ENCODE measurements at regions not wholly inside any gene's neighbourhood (a gene's known extent, or its start where the extent isn't known, plus 50 kb on each side); places are given as distances from the start of the nearest gene placed in this dataset.
"Not testable (repeated sequence)": the region's sequence is repeated elsewhere in the genome, so short reads cannot be mapped to it uniquely, and the experiment has no call there.

DNA sequence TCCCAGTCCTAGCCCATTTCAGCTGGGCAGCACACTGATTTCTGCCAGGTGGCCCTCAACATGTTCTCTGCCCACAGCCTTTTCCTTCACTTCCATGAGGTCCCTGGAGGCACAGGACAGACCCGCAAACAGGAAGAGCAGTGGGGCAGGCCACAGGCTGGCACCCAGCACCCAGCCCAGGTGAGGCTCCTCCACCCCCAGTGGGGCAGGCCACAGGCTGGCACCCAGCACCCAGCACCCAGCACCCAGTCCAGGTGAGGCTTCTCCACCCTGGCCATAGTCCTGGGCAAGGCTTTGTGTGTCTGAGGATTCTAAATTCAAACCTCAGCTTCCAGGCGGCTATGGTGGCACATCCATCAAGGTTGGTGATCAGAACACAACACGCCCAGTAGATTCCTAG is 1413.0 kb downstream of the BRD1 start:
- Histone ChIP-seq H3K36me3 (ENCODE audit: insufficient read depth, low read length) (no peaks in the 10 kb centered on the region), H3K4me3 (ENCODE audit: low read length) (no peak overlapping the region), H3K27me3 (ENCODE audit: insufficient read depth, low read length, poor library complexity, severe bottlenecking) (no peaks in the 10 kb centered on the region), H3K9me3 (ENCODE audit: low read length) (no peaks in the 10 kb centered on the region), H3K27ac (ENCODE audit: low read depth, low read length) (no peak overlapping the region), H3K4me1 (ENCODE audit: insufficient read depth, low read length) (no peaks in the 10 kb centered on the region)
- Mint-ChIP-seq H3K27me3 (peaks cover 0 to 28% of the 10 kb centered on the region in 2 donors), H3K36me3 (no peaks in the 10 kb centered on the region), H3K9me3 (peaks cover 0 to 4% (median 0%) of the 10 kb centered on the region in 5 donors), H3K27ac (no peak overlapping the region), H3K4me3 (no peak overlapping the region), H3K4me1 (no peaks in the 10 kb centered on the region)
- ChIA-PET POLR2A (no interaction called here), CTCF (no interaction called here)
- no peak for DNase-seq

DNA sequence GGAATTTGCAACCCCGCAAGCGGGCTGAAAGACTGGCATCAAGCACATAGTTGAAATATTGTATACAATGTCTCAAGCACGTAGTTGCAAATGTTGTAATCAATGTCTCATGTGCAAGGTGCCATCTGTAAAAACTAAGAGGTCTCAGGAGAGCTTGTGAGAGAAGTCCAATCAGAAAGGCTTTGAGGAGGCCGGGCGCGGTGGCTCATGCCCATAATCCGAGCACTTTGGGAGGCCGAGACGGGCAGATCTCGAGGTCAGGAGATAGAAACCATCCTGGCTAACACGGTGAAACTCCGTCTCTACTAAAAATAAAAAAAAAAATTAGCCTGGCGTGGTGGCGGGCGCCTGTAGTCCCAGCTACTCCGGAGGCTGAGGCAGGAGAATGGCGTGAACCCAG is 1414.7 kb downstream of the BRD1 start:
- H3K4me3 Mint-ChIP-seq; CTCF ChIA-PET; H3K4me1 ChIP-seq (ENCODE audit: insufficient read depth, low read length); H3K36me3 ChIP-seq (ENCODE audit: insufficient read depth, low read length); H3K9me3 ChIP-seq (ENCODE audit: low read length); H3K27ac Mint-ChIP-seq; H3K27me3 ChIP-seq (ENCODE audit: insufficient read depth, low read length, poor library complexity, severe bottlenecking); H3K36me3 Mint-ChIP-seq; H3K27ac ChIP-seq (ENCODE audit: low read depth, low read length); POLR2A ChIA-PET; DNase-seq; H3K4me1 Mint-ChIP-seq; H3K4me3 ChIP-seq (ENCODE audit: low read length): not testable (repeated sequence)
- Mint-ChIP-seq H3K27me3 (peaks cover 0 to 15% of the 10 kb centered on the region in 2 donors), H3K9me3 (peaks cover 0 to 11% (median 3%) of the 10 kb centered on the region in 5 donors)

DNA sequence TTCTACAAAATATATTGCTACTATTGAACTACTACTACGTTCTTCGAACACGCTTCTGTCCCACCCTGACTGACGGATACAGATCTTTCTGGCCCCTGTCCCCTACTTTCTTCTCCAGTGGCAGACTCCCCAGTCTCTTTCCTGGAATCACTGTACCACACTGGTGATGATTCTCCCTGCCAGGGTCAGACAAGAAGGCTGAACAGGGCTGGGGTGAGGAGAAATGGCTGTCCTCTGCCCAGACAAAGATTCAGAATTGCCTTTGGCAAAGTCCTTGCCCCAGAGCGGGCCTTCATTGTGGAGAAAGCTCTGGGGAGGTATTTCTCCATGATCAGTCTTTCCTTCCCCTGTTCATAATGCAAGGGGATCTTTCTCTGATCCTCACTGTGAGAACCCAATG is 1417.1 kb downstream of the BRD1 start:
- H3K4me3 Mint-ChIP-seq, result no peak overlapping the region
- Histone ChIP-seq H3K4me1 (ENCODE audit: insufficient read depth, low read length) (no peaks in the 10 kb centered on the region), H3K4me3 (ENCODE audit: low read length) (no peak overlapping the region), H3K27me3 (ENCODE audit: insufficient read depth, low read length, poor library complexity, severe bottlenecking) (no peaks in the 10 kb centered on the region), H3K36me3 (ENCODE audit: insufficient read depth, low read length) (no peaks in the 10 kb centered on the region), H3K9me3 (ENCODE audit: low read length) (no peaks in the 10 kb centered on the region), H3K27ac (ENCODE audit: low read depth, low read length) (no peak overlapping the region)
- H3K9me3 Mint-ChIP-seq, result peaks cover 0 to 11% (median 3%) of the 10 kb centered on the region in 5 donors
- CTCF ChIA-PET, result no interaction called here
- no peaks in the 10 kb centered on the region for H3K36me3 Mint-ChIP-seq
- H3K27ac Mint-ChIP-seq, result no peak overlapping the region
- POLR2A ChIA-PET, result no interaction called here
- H3K27me3 Mint-ChIP-seq, result peaks cover 0 to 5% of the 10 kb centered on the region in 2 donors
- no peaks in the 10 kb centered on the region for H3K4me1 Mint-ChIP-seq
- DNase-seq, result no peak

DNA sequence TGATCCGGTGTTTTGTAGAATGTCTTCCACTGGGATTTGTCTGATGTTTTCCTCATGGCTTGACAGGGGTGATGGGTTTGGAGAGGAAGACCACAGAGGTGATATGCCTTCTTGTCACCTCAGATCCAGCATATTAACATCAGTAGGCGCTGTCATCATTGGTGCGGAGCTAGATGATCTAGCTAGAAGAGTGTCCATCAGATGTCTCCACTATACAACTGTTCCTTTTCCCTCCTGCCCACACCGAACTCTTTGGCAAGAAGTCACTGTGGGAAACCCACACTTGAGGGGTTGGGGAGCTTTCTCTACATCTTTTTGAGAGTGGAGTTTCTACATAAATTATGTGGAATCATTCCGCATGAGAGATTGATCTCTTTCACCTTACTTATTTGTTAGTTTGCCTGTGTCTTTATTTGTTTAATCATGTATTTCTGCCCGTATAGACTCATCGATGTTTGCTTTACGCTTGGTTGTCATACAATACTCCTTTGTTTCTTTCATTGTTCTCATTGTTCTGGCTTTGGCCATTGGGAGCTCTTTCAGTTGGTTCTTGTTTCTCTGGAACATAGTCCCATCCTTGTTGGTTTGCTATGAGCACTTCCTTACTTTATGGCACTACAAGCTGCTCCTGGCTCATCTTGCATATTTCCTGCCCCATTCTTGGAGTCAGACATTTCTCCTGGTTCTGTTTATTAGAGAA is 1420.3 kb downstream of the BRD1 start:
- ChIA-PET CTCF (no interaction called here), POLR2A (no interaction called here)
- H3K4me3 Mint-ChIP-seq, result no peak overlapping the region
- H3K36me3 ChIP-seq (ENCODE audit: insufficient read depth, low read length), result no peaks in the 10 kb centered on the region
- H3K27ac Mint-ChIP-seq, result no peak overlapping the region
- no peaks in the 10 kb centered on the region for H3K9me3 ChIP-seq (ENCODE audit: low read length)
- peaks cover 0 to under 1% of the 10 kb centered on the region in 2 donors for H3K27me3 Mint-ChIP-seq
- H3K9me3 Mint-ChIP-seq, result peaks cover 0 to 11% (median 3%) of the 10 kb centered on the region in 5 donors
- no peak for DNase-seq
- no peaks in the 10 kb centered on the region for H3K4me1 ChIP-seq (ENCODE audit: insufficient read depth, low read length)
- H3K36me3 Mint-ChIP-seq, result no peaks in the 10 kb centered on the region
- H3K27ac ChIP-seq (ENCODE audit: low read depth, low read length), result no peak overlapping the region
- no peak overlapping the region for H3K4me3 ChIP-seq (ENCODE audit: low read length)
- H3K4me1 Mint-ChIP-seq, result no peaks in the 10 kb centered on the region
- no peaks in the 10 kb centered on the region for H3K27me3 ChIP-seq (ENCODE audit: insufficient read depth, low read length, poor library complexity, severe bottlenecking)

DNA sequence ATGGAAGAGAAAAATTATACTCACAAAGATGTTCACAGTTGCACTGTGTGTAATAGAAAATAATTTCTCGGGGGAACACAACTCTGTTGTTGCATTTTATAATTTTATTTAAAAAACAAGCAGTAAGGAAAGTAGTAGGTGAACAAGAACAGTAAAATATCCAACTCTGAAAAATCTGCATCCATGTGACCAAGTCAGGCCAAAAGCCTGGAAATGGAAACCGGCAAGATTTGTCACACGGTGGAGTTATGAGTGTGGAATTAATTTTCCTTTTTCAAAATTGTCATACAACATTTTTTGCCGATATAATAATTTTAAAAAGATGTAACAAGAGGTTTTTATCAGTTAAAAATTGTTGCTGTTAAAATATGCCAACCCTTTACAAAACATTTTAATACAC is 1421.5 kb downstream of the BRD1 start:
- Mint-ChIP-seq H3K9me3 (peaks cover 0 to 11% (median 3%) of the 10 kb centered on the region in 5 donors), H3K27ac (no peak overlapping the region), H3K36me3 (no peaks in the 10 kb centered on the region), H3K27me3 (no peaks in the 10 kb centered on the region), H3K4me3 (no peak overlapping the region), H3K4me1 (no peaks in the 10 kb centered on the region)
- DNase-seq, result no peak
- H3K4me3 ChIP-seq (ENCODE audit: low read length), result no peak overlapping the region
- no peaks in the 10 kb centered on the region for H3K27me3 ChIP-seq (ENCODE audit: insufficient read depth, low read length, poor library complexity, severe bottlenecking)
- CTCF ChIA-PET, result no interaction called here
- H3K4me1 ChIP-seq (ENCODE audit: insufficient read depth, low read length), result no peaks in the 10 kb centered on the region
- no peak overlapping the region for H3K27ac ChIP-seq (ENCODE audit: low read depth, low read length)
- no peaks in the 10 kb centered on the region for H3K9me3 ChIP-seq (ENCODE audit: low read length)
- POLR2A ChIA-PET, result no interaction called here
- H3K36me3 ChIP-seq (ENCODE audit: insufficient read depth, low read length), result no peaks in the 10 kb centered on the region

DNA sequence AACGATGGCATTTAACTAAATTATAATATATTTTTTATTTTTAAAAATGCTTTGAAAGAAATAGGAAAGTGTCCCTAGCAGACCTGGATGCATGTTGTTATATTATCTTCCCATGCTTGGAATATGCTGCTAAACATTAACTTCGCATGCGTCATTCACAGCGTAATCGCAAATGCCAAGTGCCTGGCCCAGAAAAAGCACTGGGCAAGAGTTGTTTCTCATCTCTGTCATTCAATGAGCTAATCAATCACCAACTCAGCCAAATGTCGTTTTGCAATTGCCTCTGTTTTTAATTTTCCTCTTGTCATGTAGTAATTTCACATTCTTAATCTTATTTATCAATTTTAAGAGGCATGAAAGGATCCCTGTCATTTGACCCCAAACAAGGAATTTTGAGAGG is 1421.9 kb downstream of the BRD1 start:
- Histone ChIP-seq H3K27me3 (ENCODE audit: insufficient read depth, low read length, poor library complexity, severe bottlenecking) (no peaks in the 10 kb centered on the region), H3K4me1 (ENCODE audit: insufficient read depth, low read length) (no peaks in the 10 kb centered on the region), H3K27ac (ENCODE audit: low read depth, low read length) (no peak overlapping the region), H3K36me3 (ENCODE audit: insufficient read depth, low read length) (no peaks in the 10 kb centered on the region), H3K4me3 (ENCODE audit: low read length) (no peak overlapping the region), H3K9me3 (ENCODE audit: low read length) (no peaks in the 10 kb centered on the region)
- H3K4me1 Mint-ChIP-seq, result no peaks in the 10 kb centered on the region
- no peak overlapping the region for H3K27ac Mint-ChIP-seq
- DNase-seq, result no peak
- no peak overlapping the region for H3K4me3 Mint-ChIP-seq
- no peaks in the 10 kb centered on the region for H3K36me3 Mint-ChIP-seq
- ChIA-PET POLR2A (no interaction called here), CTCF (no interaction called here)
- H3K9me3 Mint-ChIP-seq, result peaks cover 0 to 11% (median 3%) of the 10 kb centered on the region in 5 donors
- H3K27me3 Mint-ChIP-seq, result no peaks in the 10 kb centered on the region

DNA sequence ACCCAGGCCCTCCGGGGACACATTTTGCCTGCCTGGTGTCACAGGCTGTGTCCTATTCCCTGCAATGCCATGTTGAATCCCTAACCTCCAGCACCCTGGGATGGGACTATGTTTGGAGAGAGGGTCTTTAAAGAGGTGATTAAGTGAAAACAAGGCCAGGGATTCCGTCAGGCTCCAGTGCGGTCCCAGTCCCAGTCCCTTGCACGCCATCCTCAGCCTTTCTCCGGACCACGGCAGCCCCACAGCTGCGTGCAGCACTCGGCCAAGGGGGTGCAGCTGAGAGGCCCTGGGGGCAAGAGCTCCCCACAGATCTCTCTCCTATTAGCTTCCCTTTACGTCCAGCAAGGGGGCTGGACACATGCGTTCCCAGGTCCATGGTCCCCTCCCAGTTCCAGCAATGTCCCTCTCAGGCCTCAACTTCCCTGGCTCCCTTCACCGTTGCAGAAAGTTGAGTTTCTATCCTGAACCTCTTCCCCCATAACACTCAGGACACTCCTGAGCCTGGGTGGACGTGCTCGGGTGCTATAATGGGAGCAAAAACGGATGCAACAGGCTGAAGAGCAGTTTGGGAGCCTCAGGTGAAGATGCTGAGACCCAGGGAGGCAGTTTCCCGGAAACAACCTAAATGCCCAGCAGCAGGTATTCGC is 1422.7 kb downstream of the BRD1 start:
- Histone ChIP-seq H3K9me3 (ENCODE audit: low read length) (no peaks in the 10 kb centered on the region), H3K4me1 (ENCODE audit: insufficient read depth, low read length) (no peaks in the 10 kb centered on the region), H3K36me3 (ENCODE audit: insufficient read depth, low read length) (no peaks in the 10 kb centered on the region), H3K27ac (ENCODE audit: low read depth, low read length) (no peak overlapping the region), H3K4me3 (ENCODE audit: low read length) (no peak overlapping the region), H3K27me3 (ENCODE audit: insufficient read depth, low read length, poor library complexity, severe bottlenecking) (no peaks in the 10 kb centered on the region)
- Mint-ChIP-seq H3K36me3 (no peaks in the 10 kb centered on the region), H3K4me3 (no peak overlapping the region), H3K9me3 (peaks cover 0 to 7% (median 3%) of the 10 kb centered on the region in 5 donors), H3K4me1 (no peaks in the 10 kb centered on the region), H3K27ac (peak overlapping the region in 1 of 8 donors; percentile 70), H3K27me3 (no peaks in the 10 kb centered on the region)
- CTCF ChIA-PET, result no interaction called here
- no peak for DNase-seq
- POLR2A ChIA-PET, result no interaction called here

DNA sequence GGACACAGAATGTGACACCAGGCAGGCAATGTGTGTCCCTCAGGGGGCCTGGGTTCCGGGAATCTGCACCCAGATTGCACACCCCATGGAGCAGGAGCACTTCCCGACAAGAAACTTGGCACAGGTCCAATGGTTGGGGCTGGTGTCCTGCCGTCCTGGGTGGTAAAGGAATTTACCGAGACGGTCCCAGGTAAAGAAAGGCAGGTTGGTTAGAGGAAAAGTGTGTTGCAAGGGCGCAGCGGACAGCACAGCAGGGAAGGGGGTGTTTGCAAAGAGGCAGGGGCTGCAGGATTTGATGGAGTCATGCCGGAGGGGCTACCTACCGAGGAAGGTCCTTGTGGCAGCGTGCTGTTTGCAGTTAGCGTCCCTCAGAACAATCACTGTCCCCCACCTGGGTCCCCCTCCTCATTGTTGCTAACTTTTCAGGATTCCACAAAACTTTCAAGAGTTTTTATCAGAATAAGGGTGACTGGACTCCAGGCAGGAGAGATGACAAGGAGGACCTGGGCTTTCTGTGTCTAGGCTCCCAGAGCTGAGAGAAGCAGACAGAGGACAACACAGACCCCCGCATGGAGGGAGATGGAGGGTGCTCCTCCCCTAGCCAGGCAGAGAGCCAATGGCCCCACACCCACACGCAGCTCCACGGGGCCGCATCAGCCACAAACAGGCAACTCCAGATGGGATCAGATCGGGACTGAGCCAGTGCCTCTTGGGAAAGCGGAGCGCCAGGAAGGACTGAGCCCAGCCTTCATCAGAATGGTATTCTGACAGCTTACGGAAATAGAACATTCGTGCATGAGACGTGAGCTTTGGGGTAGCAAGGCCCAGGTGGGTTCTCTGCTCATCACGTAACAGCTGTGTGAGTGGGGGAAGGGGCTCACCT is 1423.9 kb downstream of the BRD1 start:
- no peak for DNase-seq
- no peak overlapping the region for H3K4me3 Mint-ChIP-seq
- peaks cover 0 to 5% (median 0%) of the 10 kb centered on the region in 5 donors for H3K9me3 Mint-ChIP-seq
- no peaks in the 10 kb centered on the region for H3K9me3 ChIP-seq (ENCODE audit: low read length)
- ChIA-PET CTCF (no interaction called here), POLR2A (no interaction called here)
- no peaks in the 10 kb centered on the region for H3K27me3 ChIP-seq (ENCODE audit: insufficient read depth, low read length, poor library complexity, severe bottlenecking)
- no peak overlapping the region for H3K27ac ChIP-seq (ENCODE audit: low read depth, low read length)
- no peaks in the 10 kb centered on the region for H3K36me3 ChIP-seq (ENCODE audit: insufficient read depth, low read length)
- no peaks in the 10 kb centered on the region for H3K4me1 Mint-ChIP-seq
- H3K27ac Mint-ChIP-seq, result no peak overlapping the region
- H3K36me3 Mint-ChIP-seq, result no peaks in the 10 kb centered on the region
- H3K4me1 ChIP-seq (ENCODE audit: insufficient read depth, low read length), result no peaks in the 10 kb centered on the region
- H3K4me3 ChIP-seq (ENCODE audit: low read length), result no peak overlapping the region
- H3K27me3 Mint-ChIP-seq, result no peaks in the 10 kb centered on the region

All from CD8-positive, alpha-beta memory T cell (primary cell).